ENCODE measurements at regions not wholly inside any gene's neighbourhood (a gene's known extent, or its start where the extent isn't known, plus 50 kb on each side); places are given as distances from the start of the nearest gene placed in this dataset.

- intact Hi-C loops (cut with DNase I; ENCODE audit: low total_unique reads): no loop called here
- 79 to 80% methylated on average over 5 of the region's 5 CpGs for WGBS, 2 donors
- no peak for DNase-seq
These were observed 95.0 kb downstream of the KLF6 start for GRCh38 chr10:3689871-3690510.

GRCh38 chr10:3687510-3688081, 97.4 kb downstream of the KLF6 start:
- WGBS, 2 donors: 82 to 93% methylated on average over 5 of the region's 5 CpGs
- TF ChIP-seq POLR2A (IDR thresholded peaks at IDR 0.05): no peak
- no peak for TF ChIP-seq CTCF (IDR thresholded peaks at IDR 0.05)

More at GRCh38 chr10:3689871-3690510, 95.0 kb downstream of the KLF6 start:
- Histone ChIP-seq H3K27ac (no peak overlapping the region), H3K27me3 (no peaks in the 10 kb centered on the region), H3K36me3 (ENCODE audit: low read depth, missing control alignments) (no peaks in the 10 kb centered on the region), H3K9me3 (no peaks in the 10 kb centered on the region), H3K4me1 (no peaks in the 10 kb centered on the region), H3K4me3 (no peak overlapping the region)
- TF ChIP-seq CTCF (IDR thresholded peaks at IDR 0.05): no peak
- TF ChIP-seq POLR2A (IDR thresholded peaks at IDR 0.05): no peak

GRCh38 chr10:3685384-3685783, 99.6 kb downstream of the KLF6 start:
- Histone ChIP-seq H3K9me3 (no peaks in the 10 kb centered on the region), H3K27ac (no peak overlapping the region), H3K4me1 (no peaks in the 10 kb centered on the region), H3K36me3 (ENCODE audit: low read depth, missing control alignments) (no peaks in the 10 kb centered on the region), H3K27me3 (no peaks in the 10 kb centered on the region), H3K4me3 (no peak overlapping the region)
- WGBS, 2 donors: 81 to 84% methylated on average over 3 of the region's 3 CpGs
- no peak for DNase-seq
- intact Hi-C loops (cut with DNase I; ENCODE audit: low total_unique reads): no loop called here
- TF ChIP-seq POLR2A (IDR thresholded peaks at IDR 0.05) (no peak), CTCF (IDR thresholded peaks at IDR 0.05) (no peak)

More at GRCh38 chr10:3687510-3688081, 97.4 kb downstream of the KLF6 start:
- H3K27ac ChIP-seq: no peak overlapping the region
- no peaks in the 10 kb centered on the region for H3K4me1 ChIP-seq
- intact Hi-C loops (cut with DNase I; ENCODE audit: low total_unique reads): no loop called here
- DNase-seq: no peak
- no peaks in the 10 kb centered on the region for H3K36me3 ChIP-seq (ENCODE audit: low read depth, missing control alignments)
- H3K4me3 ChIP-seq: no peak overlapping the region
- no peaks in the 10 kb centered on the region for H3K9me3 ChIP-seq
- no peaks in the 10 kb centered on the region for H3K27me3 ChIP-seq

GRCh38 chr10:3684891-3685290, 100.1 kb downstream of the KLF6 start:
- TF ChIP-seq CTCF (IDR thresholded peaks at IDR 0.05) (no peak), POLR2A (IDR thresholded peaks at IDR 0.05) (no peak)
- no peaks in the 10 kb centered on the region for H3K9me3 ChIP-seq
- H3K36me3 ChIP-seq (ENCODE audit: low read depth, missing control alignments): no peaks in the 10 kb centered on the region
- H3K27ac ChIP-seq: no peak overlapping the region
- WGBS, 2 donors: 54 to 63% methylated on average over 2 of the region's 2 CpGs
- no peaks in the 10 kb centered on the region for H3K27me3 ChIP-seq
- DNase-seq: no peak
- intact Hi-C loops (cut with DNase I; ENCODE audit: low total_unique reads): no loop called here
- H3K4me1 ChIP-seq: no peaks in the 10 kb centered on the region
- no peak overlapping the region for H3K4me3 ChIP-seq

GRCh38 chr10:3683560-3683959, 101.4 kb downstream of the KLF6 start:
- TF ChIP-seq CTCF (IDR thresholded peaks at IDR 0.05) (no peak), POLR2A (IDR thresholded peaks at IDR 0.05) (no peak)
- H3K27ac ChIP-seq: no peak overlapping the region
- WGBS, 2 donors: 85 to 94% methylated on average over 4 of the region's 4 CpGs
- no peaks in the 10 kb centered on the region for H3K9me3 ChIP-seq
- intact Hi-C loops (cut with DNase I; ENCODE audit: low total_unique reads): no loop called here
- no peaks in the 10 kb centered on the region for H3K27me3 ChIP-seq
- DNase-seq: no peak
- H3K4me1 ChIP-seq: no peaks in the 10 kb centered on the region
- no peak overlapping the region for H3K4me3 ChIP-seq
- no peaks in the 10 kb centered on the region for H3K36me3 ChIP-seq (ENCODE audit: low read depth, missing control alignments)
